Stimulated activated effector memory CD8-positive, alpha-beta T cell treated with anti-CD3 and anti-CD28 coated beads, Interleukin-12 subunit alpha, Interleukin-12 subunit beta, amount 100 ng/mL, for 72 hours (primary cell): ENCODE measurements at regions not wholly inside any gene's neighbourhood (a gene's known extent, or its start where the extent isn't known, plus 50 kb on each side); places are given as distances from the start of the nearest gene placed in this dataset.

Experiments
- ATAC-seq: fragments of 150-1000 bp; cut with Tn5 transposase; 2 replicates; pipeline ENCODE4 v1.10.0; 2021
- DNase-seq, 2 donors: peaks; one replicate each; pipeline ENCODE4 v3.0.0; 2021 to 2022; ENCODE audit warnings: low spot score in 2 of 2
- H3K27ac Mint-ChIP-seq: one replicate; pipeline ENCODE4 v1.8.0; 2022; ENCODE audit warnings: mild to moderate bottlenecking, mixed read lengths
- H3K36me3 Mint-ChIP-seq: one replicate; pipeline ENCODE4 v1.8.0; 2022; ENCODE audit warnings: mild to moderate bottlenecking, mixed read lengths
- H3K4me1 Mint-ChIP-seq: one replicate; pipeline ENCODE4 v1.8.0; 2022; ENCODE audit warnings: mixed read lengths
- H3K4me3 Mint-ChIP-seq: one replicate; pipeline ENCODE4 v1.8.0; 2022; ENCODE audit warnings: mild to moderate bottlenecking, mixed read lengths
- H3K9me3 Mint-ChIP-seq: one replicate; pipeline ENCODE4 v1.8.0; 2022; ENCODE audit warnings: mixed read lengths

- H3K4me3 Mint-ChIP-seq: no peak overlapping the region
- ATAC-seq: no peak
- H3K36me3 Mint-ChIP-seq: no peaks in the 10 kb centered on the region
- no peak overlapping the region for H3K27ac Mint-ChIP-seq
- no peaks in the 10 kb centered on the region for H3K4me1 Mint-ChIP-seq
- H3K9me3 Mint-ChIP-seq: peaks cover 12% of the 10 kb centered on the region
- no peak for DNase-seq
These were observed 427.7 kb downstream of the CDH2 start for GRCh38 chr18:27749194-27749593.

- H3K4me3 Mint-ChIP-seq: no peak overlapping the region
- peaks cover 15% of the 10 kb centered on the region for H3K9me3 Mint-ChIP-seq
- H3K36me3 Mint-ChIP-seq: no peaks in the 10 kb centered on the region
- DNase-seq (no peak), ATAC-seq (no peak)
- H3K4me1 Mint-ChIP-seq: no peaks in the 10 kb centered on the region
- no peak overlapping the region for H3K27ac Mint-ChIP-seq
These were observed 430.7 kb downstream of the CDH2 start for GRCh38 chr18:27746241-27746640.

DNA sequence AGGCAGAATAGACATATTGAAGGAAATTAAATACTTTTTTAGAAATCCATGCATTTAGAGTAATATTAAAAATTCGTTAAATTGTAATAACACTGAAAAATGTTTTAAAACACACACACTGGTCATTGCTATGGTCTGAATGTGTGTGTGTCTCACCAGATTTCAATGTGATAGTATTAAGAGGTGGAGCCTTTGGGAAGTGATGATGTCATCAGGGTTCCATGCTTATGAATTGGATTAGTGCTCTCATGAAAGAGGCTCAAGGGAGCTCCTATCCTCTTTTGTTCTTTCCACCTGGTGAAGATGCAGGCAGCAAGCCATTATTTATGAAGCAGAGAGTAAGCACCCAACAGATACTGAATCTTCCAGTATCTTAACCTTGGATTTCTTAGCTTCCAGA is 441.8 kb downstream of the CDH2 start:
- DNase-seq: no peak
- no peak overlapping the region for H3K4me3 Mint-ChIP-seq

GRCh38 chr18:27731211-27731610 is 445.7 kb downstream of the CDH2 start:
- H3K4me1 Mint-ChIP-seq: no peaks in the 10 kb centered on the region
- H3K4me3 Mint-ChIP-seq: no peak overlapping the region
- H3K9me3 Mint-ChIP-seq: peaks cover 25% of the 10 kb centered on the region
- H3K36me3 Mint-ChIP-seq: no peaks in the 10 kb centered on the region
- no peak overlapping the region for H3K27ac Mint-ChIP-seq
- ATAC-seq (no peak), DNase-seq (no peak)

More for the DNA sequence above, 441.8 kb downstream of the CDH2 start:
- ATAC-seq: no peak
- Mint-ChIP-seq H3K9me3 (peaks cover 14% of the 10 kb centered on the region), H3K27ac (no peak overlapping the region), H3K4me1 (no peaks in the 10 kb centered on the region), H3K36me3 (no peaks in the 10 kb centered on the region)

GRCh38 chr18:27728659-27729058 is 448.3 kb downstream of the CDH2 start:
- Mint-ChIP-seq H3K4me1 (no peaks in the 10 kb centered on the region), H3K9me3 (peaks cover 24% of the 10 kb centered on the region), H3K27ac (no peak overlapping the region), H3K36me3 (no peaks in the 10 kb centered on the region), H3K4me3 (no peak overlapping the region)
- DNase-seq (no peak), ATAC-seq (no peak)

DNA sequence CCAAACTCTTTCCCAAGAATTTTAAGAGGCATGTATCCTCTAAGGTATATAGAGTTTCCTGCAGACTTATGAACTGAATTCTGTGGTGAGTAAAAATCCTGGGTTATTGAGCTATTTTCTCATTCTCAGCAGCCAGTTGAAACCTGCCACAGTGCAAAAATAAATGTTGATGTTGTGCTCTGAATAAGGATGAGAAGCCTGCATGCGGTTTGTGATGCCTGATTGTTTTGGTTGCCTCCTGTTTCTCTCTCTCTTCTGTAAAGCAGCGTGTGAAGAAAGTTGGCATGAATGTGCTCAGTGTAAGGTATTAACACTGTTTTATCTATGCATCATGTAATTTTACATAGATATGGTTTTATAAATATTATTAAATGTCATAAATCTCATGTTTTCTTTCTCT is 452.6 kb downstream of the CDH2 start:
- DNase-seq (no peak), ATAC-seq (no peak)
- Mint-ChIP-seq H3K36me3 (no peaks in the 10 kb centered on the region), H3K9me3 (peaks cover 12% of the 10 kb centered on the region), H3K4me1 (no peaks in the 10 kb centered on the region), H3K4me3 (no peak overlapping the region), H3K27ac (no peak overlapping the region)

GRCh38 chr18:27723168-27723567 is 453.8 kb downstream of the CDH2 start:
- ATAC-seq: no peak
- H3K4me3 Mint-ChIP-seq: no peak overlapping the region

GRCh38 chr18:27719680-27720079 is 457.2 kb downstream of the CDH2 start:
- Mint-ChIP-seq H3K9me3 (peaks cover 9% of the 10 kb centered on the region), H3K4me3 (no peak overlapping the region), H3K4me1 (no peaks in the 10 kb centered on the region), H3K27ac (no peak overlapping the region), H3K36me3 (no peaks in the 10 kb centered on the region)
- DNase-seq (no peak), ATAC-seq (no peak)

More at GRCh38 chr18:27723168-27723567, 453.8 kb downstream of the CDH2 start:
- Mint-ChIP-seq H3K36me3 (no peaks in the 10 kb centered on the region), H3K4me1 (no peaks in the 10 kb centered on the region), H3K9me3 (peaks cover 11% of the 10 kb centered on the region), H3K27ac (no peak overlapping the region)
- no peak for DNase-seq

GRCh38 chr18:27717816-27718215 is 459.1 kb downstream of the CDH2 start:
- Mint-ChIP-seq H3K9me3 (peaks cover 10% of the 10 kb centered on the region), H3K4me3 (no peak overlapping the region), H3K4me1 (no peaks in the 10 kb centered on the region), H3K27ac (no peak overlapping the region), H3K36me3 (no peaks in the 10 kb centered on the region)
- DNase-seq (no peak), ATAC-seq (no peak)

GRCh38 chr18:27717250-27717649 is 459.7 kb downstream of the CDH2 start:
- Mint-ChIP-seq H3K4me1 (no peaks in the 10 kb centered on the region), H3K27ac (no peak overlapping the region), H3K9me3 (peaks cover 10% of the 10 kb centered on the region), H3K36me3 (no peaks in the 10 kb centered on the region), H3K4me3 (no peak overlapping the region)
- ATAC-seq: no peak
- DNase-seq: no peak

GRCh38 chr18:27715751-27716150 is 461.2 kb downstream of the CDH2 start:
- DNase-seq (no peak), ATAC-seq (no peak)
- Mint-ChIP-seq H3K4me1 (no peaks in the 10 kb centered on the region), H3K27ac (no peak overlapping the region), H3K36me3 (no peaks in the 10 kb centered on the region), H3K4me3 (no peak overlapping the region), H3K9me3 (peaks cover 10% of the 10 kb centered on the region)

DNA sequence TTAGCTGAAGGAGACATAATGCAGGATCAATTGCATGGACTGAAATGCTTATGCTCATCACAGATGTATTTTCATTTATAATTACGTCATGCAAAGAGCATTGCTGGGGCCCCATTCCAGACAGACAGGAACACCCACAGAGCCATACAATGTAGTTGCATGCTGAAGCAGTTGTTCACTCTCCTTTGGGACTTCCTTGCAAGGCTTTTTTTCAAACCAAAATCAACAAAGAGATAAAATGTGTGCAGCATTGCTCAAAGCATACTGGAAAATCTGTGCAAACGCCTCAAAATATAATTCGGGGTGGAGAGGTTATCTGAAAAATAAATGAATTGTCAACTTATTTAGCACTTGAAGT is 463.2 kb downstream of the CDH2 start:
- Mint-ChIP-seq H3K36me3 (no peaks in the 10 kb centered on the region), H3K4me1 (no peaks in the 10 kb centered on the region), H3K9me3 (peaks cover 13% of the 10 kb centered on the region), H3K4me3 (no peak overlapping the region), H3K27ac (no peak overlapping the region)
- DNase-seq: no peak
- no peak for ATAC-seq

DNA sequence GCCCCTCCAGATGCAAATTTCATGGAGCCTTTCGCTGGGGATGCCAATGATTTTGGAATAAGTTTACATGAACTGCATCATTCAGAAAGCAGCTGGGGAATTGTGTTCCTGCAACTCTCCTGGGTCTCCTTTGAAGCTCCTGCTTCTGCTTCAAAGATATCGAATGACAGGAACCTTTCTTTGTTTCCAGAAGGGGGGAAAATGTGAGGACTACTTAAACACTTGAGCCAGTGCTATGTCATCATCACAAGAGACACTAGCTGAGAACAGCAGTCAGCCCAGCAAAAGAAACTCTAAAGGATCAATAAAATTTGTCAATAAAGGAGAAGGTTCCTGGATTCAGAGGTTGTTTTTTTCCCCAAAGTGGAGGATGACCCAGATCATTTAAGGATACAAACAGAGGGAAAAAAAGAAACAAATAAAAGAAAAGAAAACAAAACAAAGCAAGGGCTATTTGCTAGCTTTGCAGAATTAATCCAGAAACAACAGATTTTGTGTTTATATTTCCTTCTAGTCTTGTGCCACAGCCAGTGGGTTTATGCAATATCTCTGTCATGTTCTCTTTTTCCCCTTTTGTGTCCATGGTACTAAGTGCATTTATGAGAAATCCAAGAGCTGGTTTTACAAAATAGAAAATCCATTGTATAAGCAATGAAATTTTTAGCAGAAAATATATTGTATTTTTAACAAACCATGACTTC is 463.7 kb downstream of the CDH2 start:
- no peak for DNase-seq

DNA sequence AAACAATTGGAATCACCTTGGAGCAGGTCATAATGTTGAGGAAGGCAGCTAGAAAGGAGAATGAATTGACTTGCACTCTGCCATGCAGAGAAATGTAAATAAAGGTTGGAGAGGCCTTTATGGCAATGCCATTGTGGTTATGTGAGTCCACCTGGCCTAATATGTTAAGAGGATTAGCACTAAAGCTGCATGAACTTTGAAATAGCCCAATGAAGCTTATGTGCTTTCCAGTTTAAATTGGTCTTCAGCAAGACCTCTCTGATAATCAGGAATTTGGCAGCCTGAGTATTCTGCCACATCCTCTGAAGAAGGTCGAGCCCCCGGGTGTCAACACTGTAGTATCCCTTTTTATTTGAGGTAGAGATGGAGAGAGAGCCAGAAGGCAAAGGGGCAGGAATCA is 464.9 kb downstream of the CDH2 start:
- Mint-ChIP-seq H3K4me1 (no peaks in the 10 kb centered on the region), H3K4me3 (no peak overlapping the region)
- no peak for DNase-seq

More for the DNA sequence above, 463.7 kb downstream of the CDH2 start:
- H3K27ac Mint-ChIP-seq: no peak overlapping the region
- no peaks in the 10 kb centered on the region for H3K36me3 Mint-ChIP-seq
- H3K4me3 Mint-ChIP-seq: no peak overlapping the region
- peaks cover 13% of the 10 kb centered on the region for H3K9me3 Mint-ChIP-seq
- no peak for ATAC-seq
- no peaks in the 10 kb centered on the region for H3K4me1 Mint-ChIP-seq

GRCh38 chr18:27711382-27711781 is 465.5 kb downstream of the CDH2 start:
- no peaks in the 10 kb centered on the region for H3K36me3 Mint-ChIP-seq
- H3K9me3 Mint-ChIP-seq: peaks cover 7% of the 10 kb centered on the region
- ATAC-seq (no peak), DNase-seq (no peak)
- no peaks in the 10 kb centered on the region for H3K4me1 Mint-ChIP-seq
- no peak overlapping the region for H3K4me3 Mint-ChIP-seq
- H3K27ac Mint-ChIP-seq: no peak overlapping the region

More for the DNA sequence above, 464.9 kb downstream of the CDH2 start:
- Mint-ChIP-seq H3K9me3 (peaks cover 13% of the 10 kb centered on the region), H3K36me3 (no peaks in the 10 kb centered on the region), H3K27ac (no peak overlapping the region)
- no peak for ATAC-seq

DNA sequence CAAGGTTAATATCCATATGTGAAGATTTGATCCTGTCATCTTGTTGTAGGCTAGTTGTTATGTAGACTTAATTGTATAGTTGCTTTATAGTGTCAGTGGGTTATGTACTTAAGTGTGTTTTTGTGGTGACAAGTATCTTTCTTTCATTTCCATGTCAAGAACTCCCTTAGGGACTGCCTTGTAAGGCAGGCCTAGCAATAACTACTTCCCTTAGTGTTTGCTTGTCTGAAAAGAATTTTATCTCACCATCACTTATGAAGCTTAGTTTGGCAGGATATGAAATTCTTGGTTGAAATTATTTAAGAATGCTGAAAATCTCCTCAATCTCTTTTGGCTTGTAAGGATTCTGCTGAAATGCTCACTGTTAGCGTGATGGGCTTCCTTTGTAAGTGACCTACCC is 467.6 kb downstream of the CDH2 start:
- no peak overlapping the region for H3K4me3 Mint-ChIP-seq
- H3K4me1 Mint-ChIP-seq: no peaks in the 10 kb centered on the region
- DNase-seq (no peak), ATAC-seq (no peak)
- no peaks in the 10 kb centered on the region for H3K36me3 Mint-ChIP-seq
- no peak overlapping the region for H3K27ac Mint-ChIP-seq
- peaks cover 3% of the 10 kb centered on the region for H3K9me3 Mint-ChIP-seq

DNA sequence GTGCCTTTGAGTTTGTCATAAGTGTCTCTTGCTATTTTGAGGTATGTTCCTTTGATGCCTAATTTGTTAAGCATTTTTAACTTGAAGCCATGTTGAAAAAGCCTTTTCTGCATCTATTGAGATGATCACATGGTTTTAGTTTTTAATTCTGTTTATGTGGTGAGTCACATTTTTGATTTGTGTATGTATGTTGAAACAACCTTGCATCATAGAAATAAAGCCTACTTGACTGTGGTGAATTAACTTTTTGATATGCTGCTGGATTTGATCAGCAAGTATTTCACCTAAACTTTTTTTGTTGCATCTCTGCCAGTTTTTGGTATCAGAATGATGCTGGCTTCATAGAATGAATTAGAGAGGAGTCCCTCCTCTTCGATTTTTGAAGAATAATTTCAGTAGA is 469.7 kb downstream of the CDH2 start:
- Mint-ChIP-seq H3K9me3 (peaks cover 17% of the 10 kb centered on the region), H3K4me1 (no peaks in the 10 kb centered on the region), H3K27ac (no peak overlapping the region), H3K36me3 (no peaks in the 10 kb centered on the region), H3K4me3 (no peak overlapping the region)
- DNase-seq: no peak
- ATAC-seq: no peak
